ENCODE measurements at regions not wholly inside any gene's neighbourhood (a gene's known extent, or its start where the extent isn't known, plus 50 kb on each side); places are given as distances from the start of the nearest gene placed in this dataset.

DNA sequence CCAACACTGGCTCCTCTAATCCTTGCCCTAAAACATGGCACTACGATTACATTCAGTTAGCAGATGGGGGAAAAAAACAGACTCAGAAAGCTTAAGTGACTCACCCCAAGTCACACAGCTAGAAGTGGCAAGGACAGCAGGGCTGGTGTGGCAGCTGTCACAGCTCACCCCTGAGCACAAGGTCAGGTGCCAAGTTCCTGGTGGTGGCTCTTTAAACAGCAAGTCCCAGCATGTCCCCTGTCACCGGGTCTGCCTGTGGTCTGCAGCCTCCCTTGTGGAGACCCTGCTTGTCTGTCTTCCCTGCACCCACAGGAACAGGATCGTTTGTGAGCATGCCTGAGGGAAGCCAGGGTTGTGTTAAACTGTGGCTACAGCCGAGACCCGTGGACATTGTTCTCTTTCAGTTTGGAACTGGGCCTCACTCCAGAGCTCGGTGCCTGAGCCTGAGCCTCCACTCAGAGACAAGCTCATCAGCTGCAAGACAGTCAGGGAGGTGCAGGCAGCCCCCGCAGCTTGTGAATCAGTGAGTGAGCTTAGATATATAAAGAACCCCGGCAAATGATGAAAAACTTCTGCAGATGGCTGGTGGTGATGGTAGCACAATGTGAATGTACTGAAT is 260.8 kb downstream of the BCOR start:
- no peak overlapping the region for H3K4me3 ChIP-seq (replicated peaks in 1 of 2; ENCODE audit: low read depth in 1 of 2, low read length in 2 of 2)
- no peak overlapping the region for H2AFZ ChIP-seq (ENCODE audit: low read depth, low read length, poor library complexity, severe bottlenecking)
- no peak for DNase-seq (ENCODE audit: low read depth, low spot score)
- H3K4me2 ChIP-seq (ENCODE audit: low read length): no peak overlapping the region
- no peak for ATAC-seq
- ChIA-PET POLR2A (no interaction called here), RAD21 (ENCODE audit: low non-redundant PET in 1 of 2, low total read pairs in 2 of 2, uncharacterized antibody in 2 of 2, unreplicated experiment in 2 of 2) (no interaction called here), CTCF (no interaction called here)
- no peaks in the 10 kb centered on the region for H4K20me1 ChIP-seq (ENCODE audit: insufficient read depth)
- no peak overlapping the region for H3K9ac ChIP-seq (ENCODE audit: low read length)
- no peaks in the 10 kb centered on the region for H3K9me2 ChIP-seq (ENCODE audit: insufficient read depth)
- TF ChIP-seq ZNF274 (IDR thresholded peaks at IDR 0.05; ENCODE audit: low read depth, low read length) (no peak), FOSL1 (IDR thresholded peaks at IDR 0.05; ENCODE audit: low read depth) (no peak), CBX3 (IDR thresholded peaks at IDR 0.05; ENCODE audit: low read depth) (no peak), ELF1 (IDR thresholded peaks at IDR 0.05; ENCODE audit: borderline replicate concordance, low read depth) (no peak), EGR1 (IDR thresholded peaks at IDR 0.05; ENCODE audit: low read depth) (no peak), POLR2AphosphoS5 (IDR thresholded peaks at IDR 0.05; ENCODE audit: low read depth, low read length) (no peak), SRF (IDR thresholded peaks at IDR 0.05; ENCODE audit: low read depth) (no peak), SP1 (IDR thresholded peaks at IDR 0.05; ENCODE audit: low read depth) (no peak), ZFX (IDR thresholded peaks at IDR 0.05) (no peak), EZH2 (IDR thresholded peaks at IDR 0.05) (no peak), CEBPB (IDR thresholded peaks at IDR 0.05; ENCODE audit: low read depth) (no peak), RAD21 (IDR thresholded peaks at IDR 0.05; ENCODE audit: low read depth) (no peak), JUND (IDR thresholded peaks at IDR 0.05) (no peak), TCF7L2 (IDR thresholded peaks at IDR 0.05; ENCODE audit: borderline replicate concordance, extremely low read depth, insufficient read depth, insufficient read length) (no peak), EZH2phosphoT487 (IDR thresholded peaks at IDR 0.05; ENCODE audit: borderline replicate concordance) (no peak)
- TF ChIP-seq, protein P1, sequence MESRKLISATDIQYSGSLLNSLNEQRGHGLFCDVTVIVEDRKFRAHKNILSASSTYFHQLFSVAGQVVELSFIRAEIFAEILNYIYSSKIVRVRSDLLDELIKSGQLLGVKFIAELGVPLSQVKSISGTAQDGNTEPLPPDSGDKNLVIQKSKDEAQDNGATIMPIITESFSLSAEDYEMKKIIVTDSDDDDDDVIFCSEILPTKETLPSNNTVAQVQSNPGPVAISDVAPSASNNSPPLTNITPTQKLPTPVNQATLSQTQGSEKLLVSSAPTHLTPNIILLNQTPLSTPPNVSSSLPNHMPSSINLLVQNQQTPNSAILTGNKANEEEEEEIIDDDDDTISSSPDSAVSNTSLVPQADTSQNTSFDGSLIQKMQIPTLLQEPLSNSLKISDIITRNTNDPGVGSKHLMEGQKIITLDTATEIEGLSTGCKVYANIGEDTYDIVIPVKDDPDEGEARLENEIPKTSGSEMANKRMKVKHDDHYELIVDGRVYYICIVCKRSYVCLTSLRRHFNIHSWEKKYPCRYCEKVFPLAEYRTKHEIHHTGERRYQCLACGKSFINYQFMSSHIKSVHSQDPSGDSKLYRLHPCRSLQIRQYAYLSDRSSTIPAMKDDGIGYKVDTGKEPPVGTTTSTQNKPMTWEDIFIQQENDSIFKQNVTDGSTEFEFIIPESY (IDR thresholded peaks at IDR 0.05; ENCODE audit: extremely low read depth, insufficient replicate concordance, low read length): no peak
- TF ChIP-seq, protein P2, sequence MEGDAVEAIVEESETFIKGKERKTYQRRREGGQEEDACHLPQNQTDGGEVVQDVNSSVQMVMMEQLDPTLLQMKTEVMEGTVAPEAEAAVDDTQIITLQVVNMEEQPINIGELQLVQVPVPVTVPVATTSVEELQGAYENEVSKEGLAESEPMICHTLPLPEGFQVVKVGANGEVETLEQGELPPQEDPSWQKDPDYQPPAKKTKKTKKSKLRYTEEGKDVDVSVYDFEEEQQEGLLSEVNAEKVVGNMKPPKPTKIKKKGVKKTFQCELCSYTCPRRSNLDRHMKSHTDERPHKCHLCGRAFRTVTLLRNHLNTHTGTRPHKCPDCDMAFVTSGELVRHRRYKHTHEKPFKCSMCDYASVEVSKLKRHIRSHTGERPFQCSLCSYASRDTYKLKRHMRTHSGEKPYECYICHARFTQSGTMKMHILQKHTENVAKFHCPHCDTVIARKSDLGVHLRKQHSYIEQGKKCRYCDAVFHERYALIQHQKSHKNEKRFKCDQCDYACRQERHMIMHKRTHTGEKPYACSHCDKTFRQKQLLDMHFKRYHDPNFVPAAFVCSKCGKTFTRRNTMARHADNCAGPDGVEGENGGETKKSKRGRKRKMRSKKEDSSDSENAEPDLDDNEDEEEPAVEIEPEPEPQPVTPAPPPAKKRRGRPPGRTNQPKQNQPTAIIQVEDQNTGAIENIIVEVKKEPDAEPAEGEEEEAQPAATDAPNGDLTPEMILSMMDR (IDR thresholded peaks at IDR 0.05 in 2 of 3, conservative IDR thresholded peaks at IDR 0.05 in 1 of 3; ENCODE audit: borderline replicate concordance in 1 of 3, insufficient read depth in 1 of 3, low read depth in 2 of 3, low read length in 2 of 3): no peak
- TF ChIP-seq, protein P3, sequence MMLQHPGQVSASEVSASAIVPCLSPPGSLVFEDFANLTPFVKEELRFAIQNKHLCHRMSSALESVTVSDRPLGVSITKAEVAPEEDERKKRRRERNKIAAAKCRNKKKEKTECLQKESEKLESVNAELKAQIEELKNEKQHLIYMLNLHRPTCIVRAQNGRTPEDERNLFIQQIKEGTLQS (IDR thresholded peaks at IDR 0.05): no peak
- TF ChIP-seq, protein P4, sequence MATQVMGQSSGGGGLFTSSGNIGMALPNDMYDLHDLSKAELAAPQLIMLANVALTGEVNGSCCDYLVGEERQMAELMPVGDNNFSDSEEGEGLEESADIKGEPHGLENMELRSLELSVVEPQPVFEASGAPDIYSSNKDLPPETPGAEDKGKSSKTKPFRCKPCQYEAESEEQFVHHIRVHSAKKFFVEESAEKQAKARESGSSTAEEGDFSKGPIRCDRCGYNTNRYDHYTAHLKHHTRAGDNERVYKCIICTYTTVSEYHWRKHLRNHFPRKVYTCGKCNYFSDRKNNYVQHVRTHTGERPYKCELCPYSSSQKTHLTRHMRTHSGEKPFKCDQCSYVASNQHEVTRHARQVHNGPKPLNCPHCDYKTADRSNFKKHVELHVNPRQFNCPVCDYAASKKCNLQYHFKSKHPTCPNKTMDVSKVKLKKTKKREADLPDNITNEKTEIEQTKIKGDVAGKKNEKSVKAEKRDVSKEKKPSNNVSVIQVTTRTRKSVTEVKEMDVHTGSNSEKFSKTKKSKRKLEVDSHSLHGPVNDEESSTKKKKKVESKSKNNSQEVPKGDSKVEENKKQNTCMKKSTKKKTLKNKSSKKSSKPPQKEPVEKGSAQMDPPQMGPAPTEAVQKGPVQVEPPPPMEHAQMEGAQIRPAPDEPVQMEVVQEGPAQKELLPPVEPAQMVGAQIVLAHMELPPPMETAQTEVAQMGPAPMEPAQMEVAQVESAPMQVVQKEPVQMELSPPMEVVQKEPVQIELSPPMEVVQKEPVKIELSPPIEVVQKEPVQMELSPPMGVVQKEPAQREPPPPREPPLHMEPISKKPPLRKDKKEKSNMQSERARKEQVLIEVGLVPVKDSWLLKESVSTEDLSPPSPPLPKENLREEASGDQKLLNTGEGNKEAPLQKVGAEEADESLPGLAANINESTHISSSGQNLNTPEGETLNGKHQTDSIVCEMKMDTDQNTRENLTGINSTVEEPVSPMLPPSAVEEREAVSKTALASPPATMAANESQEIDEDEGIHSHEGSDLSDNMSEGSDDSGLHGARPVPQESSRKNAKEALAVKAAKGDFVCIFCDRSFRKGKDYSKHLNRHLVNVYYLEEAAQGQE (IDR thresholded peaks at IDR 0.05; ENCODE audit: low read depth): no peak
- no peaks in the 10 kb centered on the region for H3K9me3 ChIP-seq (ENCODE audit: control insufficient read depth in 1 of 2, insufficient read depth in 1 of 2, low read depth in 1 of 2, low read length in 2 of 2)
- H3K27me3 ChIP-seq (ENCODE audit: insufficient read depth, low read length): no peaks in the 10 kb centered on the region
- no TSS peak for BruUV-seq (replicated peaks)
- H3K79me2 ChIP-seq (ENCODE audit: insufficient read depth, low read length): no peaks in the 10 kb centered on the region
- intact Hi-C loops (cut with micrococcal nuclease): no loop called here
- no peak overlapping the region for H3K27ac ChIP-seq (ENCODE audit: low read depth, low read length)
- H3K36me3 ChIP-seq (ENCODE audit: control insufficient read depth in 1 of 2, insufficient read depth in 2 of 2, low read length in 2 of 2): no peaks in the 10 kb centered on the region
- H3K4me1 ChIP-seq (ENCODE audit: control insufficient read depth in 1 of 2, insufficient read depth in 2 of 2, low read length in 2 of 2): no peaks in the 10 kb centered on the region

Data from HCT116 (cell line).